Right cardiac atrium (tissue), 5 donors: ENCODE measurements at regions not wholly inside any gene's neighbourhood (a gene's known extent, or its start where the extent isn't known, plus 50 kb on each side); places are given as distances from the start of the nearest gene placed in this dataset.
"Not testable (repeated sequence)": the region's sequence is repeated elsewhere in the genome, so short reads cannot be mapped to it uniquely, and the experiment has no call there.

Experiments used
- ATAC-seq, 2 donors: fragments of 200-7000 bp; cut with Tn5 transposase; one replicate each; pipeline versions ENCODE4 v1.8.0 to v1.9.1; 2020; ENCODE audit warnings: moderate library complexity in 2 of 2, mild to moderate bottlenecking in 1 of 2
- DNase-seq, 3 donors: peaks; one replicate each; pipeline ENCODE4 v3.0.0-alpha.2; 2020
- H3K27ac ChIP-seq: one replicate; pipeline ENCODE4 v1.5.1; 2013; ENCODE audit warnings: mild to moderate bottlenecking, low read length, control low read depth, moderate library complexity
- H3K27me3 ChIP-seq: one replicate; pipeline ENCODE4 v1.6.1; 2013; ENCODE audit not compliant: control insufficient read depth, insufficient read depth
- H3K4me1 ChIP-seq: one replicate; pipeline ENCODE4 v1.6.1; 2013; ENCODE audit warnings: low read length; ENCODE audit not compliant: control insufficient read depth, insufficient read depth
- H3K4me3 ChIP-seq: one replicate; pipeline ENCODE4 v1.5.1; 2013; ENCODE audit warnings: low read length, control low read depth
- H3K9me3 ChIP-seq: one replicate; pipeline ENCODE4 v1.6.1; 2013; ENCODE audit warnings: low read length; ENCODE audit not compliant: control insufficient read depth
- WGBS: extraction: QIAGEN DNeasy Blood & Tissue Kit; methylation state at CpG from one replicate; pipeline ENCODE4 v1.1.7; 2013; 5-methylcytosine and 5-hydroxymethylcytosine counted together
- intact Hi-C, 4 donors: fragments of 100-400 bp; cut with DNase I; formaldehyde crosslinking; loops; one replicate each; pipeline versions ENCODE4 v1.11.0 to v1.14.0; 2022 to 2023
- donor health status: healthy with polysubstance abuse.
- donor health status: DM: no; HTN: yes; CAD: no.
- donor health status: DM: no; HTN: no; CAD: no.
- donor health status: DM: no; HTN: yes; CAD: no; lungs with severe emphysema.
- donor health status: DM: yes; HTN: yes; CAD: no.

- DNase-seq (peak; percentile 87 to 93 (median 93)), ATAC-seq (peak; percentile 100)
- H3K4me3 ChIP-seq, result peak overlapping the region; percentile 72
- H3K9me3 ChIP-seq, result no peaks in the 10 kb centered on the region
- H3K27ac ChIP-seq, result no peak overlapping the region
- under 1% methylated on average over 74 of the region's 74 CpGs for WGBS
- H3K4me1 ChIP-seq, result peaks cover 4% of the 10 kb centered on the region
- intact Hi-C loops, result loop anchor here (2.0 to 10.0 kb wide), 4 partner anchors 174 to 179 kb away; no protein-coding TSS in a partner anchor
- no peaks in the 10 kb centered on the region for H3K27me3 ChIP-seq
These were observed 121.7 kb downstream of the MRPL57 start for GRCh38 chr13:21297914-21298831.

DNA sequence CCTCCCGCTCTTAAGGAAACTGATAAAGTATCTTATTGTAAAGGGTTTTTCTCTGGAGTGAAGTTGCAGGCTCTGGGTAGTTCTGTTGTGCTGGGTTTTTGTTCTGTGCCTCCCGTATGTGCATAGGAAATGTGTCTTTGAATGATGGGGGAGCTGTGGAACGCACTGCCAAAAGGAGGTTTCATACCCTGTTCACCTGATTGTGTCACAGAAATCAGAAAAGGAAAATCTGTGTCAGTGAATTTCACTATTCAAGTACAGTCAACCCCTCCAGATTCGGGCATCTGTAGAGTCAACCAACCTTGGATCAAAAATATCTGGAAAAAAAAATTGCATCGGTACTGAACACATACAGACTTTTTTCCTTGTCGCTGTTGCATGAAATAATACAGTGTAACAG, 127.8 kb downstream of the MRPL57 start:
- Histone ChIP-seq H3K27me3 (no peaks in the 10 kb centered on the region), H3K4me1 (no peaks in the 10 kb centered on the region), H3K9me3 (no peaks in the 10 kb centered on the region), H3K4me3 (no peak overlapping the region), H3K27ac (no peak overlapping the region)
- intact Hi-C loops, result no loop called here
- DNase-seq (no peak), ATAC-seq (no peak)
- WGBS, result 97% methylated on average over 6 of the region's 6 CpGs

DNA sequence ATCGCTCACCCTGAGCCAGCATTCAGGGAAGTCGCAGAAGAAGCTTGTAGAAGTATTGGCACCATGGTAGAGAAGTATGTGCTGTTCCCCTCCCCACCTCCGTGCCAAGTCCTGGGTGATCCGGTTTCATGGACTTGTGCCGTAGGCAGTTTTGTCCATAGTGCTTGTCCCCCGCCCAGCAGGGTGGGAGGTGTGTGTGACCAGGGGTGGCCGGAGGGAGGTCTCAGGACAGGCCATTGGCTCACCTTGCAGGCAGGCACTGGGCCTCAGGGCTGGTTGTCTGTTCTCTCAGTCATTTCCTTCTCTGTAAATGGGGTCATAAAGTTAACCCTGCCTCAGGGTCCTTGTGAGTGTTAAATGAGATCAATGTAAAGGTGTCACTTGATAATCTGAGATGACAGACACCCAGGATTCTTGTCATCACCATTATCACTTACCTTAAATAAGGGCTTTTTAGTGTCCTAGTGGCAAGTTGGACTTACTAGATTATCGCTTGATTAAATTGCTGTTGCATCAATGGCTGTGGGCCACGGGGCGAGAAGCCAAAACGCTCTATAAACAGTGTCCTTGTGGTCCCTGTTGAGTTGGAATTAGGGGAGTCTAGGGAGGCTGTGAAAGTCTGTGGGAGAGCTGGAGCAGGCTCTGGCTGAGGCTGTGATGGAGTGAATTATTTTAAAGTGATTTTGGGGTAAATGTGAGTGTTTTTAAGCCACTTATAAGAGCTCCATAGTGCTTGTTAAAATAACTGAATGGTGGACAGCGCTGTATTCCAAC, 130.0 kb downstream of the MRPL57 start:
- H3K4me3 ChIP-seq, ATAC-seq, H3K9me3 ChIP-seq, intact Hi-C loops, DNase-seq, H3K4me1 ChIP-seq, H3K27me3 ChIP-seq, H3K27ac ChIP-seq: not testable (repeated sequence)
- WGBS, result 85% methylated on average over 12 of the region's 12 CpGs

GRCh38 chr13:21307158-21307557, 130.7 kb downstream of the MRPL57 start:
- DNase-seq, H3K4me3 ChIP-seq, H3K4me1 ChIP-seq, H3K27ac ChIP-seq, H3K9me3 ChIP-seq, intact Hi-C loops, H3K27me3 ChIP-seq: not testable (repeated sequence)
- peak in 1 of 2 donors; percentile 31 for ATAC-seq
- 96% methylated on average over 9 of the region's 12 CpGs for WGBS

GRCh38 chr13:21308906-21309305, 132.4 kb downstream of the MRPL57 start:
- H3K27ac ChIP-seq, result no peak overlapping the region
- no peak overlapping the region for H3K4me3 ChIP-seq
- no peak for DNase-seq
- H3K4me1 ChIP-seq, result no peaks in the 10 kb centered on the region
- WGBS, result 85% methylated on average over 2 of the region's 2 CpGs
- no peak for ATAC-seq
- no peaks in the 10 kb centered on the region for H3K9me3 ChIP-seq
- no peaks in the 10 kb centered on the region for H3K27me3 ChIP-seq
- intact Hi-C loops, result no loop called here

DNA sequence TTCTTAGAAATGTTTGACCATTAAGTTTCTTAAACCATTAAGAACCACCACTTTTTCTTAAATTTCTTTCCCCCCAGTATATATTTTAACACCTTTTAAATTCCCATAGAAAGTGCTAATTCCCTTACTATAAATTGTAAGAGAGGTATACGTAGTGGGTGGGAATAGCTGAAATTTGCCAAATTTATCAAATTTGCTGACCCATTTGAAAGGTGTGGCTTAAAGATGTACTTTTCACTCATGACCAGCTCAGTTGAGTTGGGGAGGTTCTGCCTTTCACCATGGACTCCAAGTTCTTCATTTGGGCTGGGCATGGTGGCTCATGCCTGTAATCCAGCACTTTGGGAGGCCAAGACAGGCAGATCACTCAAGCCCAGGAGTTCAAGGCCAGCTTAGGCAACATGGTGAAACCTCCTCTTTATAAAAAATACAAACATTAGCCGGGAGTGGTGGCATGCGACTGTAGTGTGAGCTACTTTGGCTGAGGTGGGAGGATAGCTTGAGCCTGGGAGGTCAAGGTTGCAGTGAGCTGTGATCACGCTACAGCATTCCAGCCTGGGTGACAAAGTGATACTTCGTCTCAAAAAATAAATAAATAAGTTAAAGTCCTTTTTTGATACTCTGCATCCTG, 133.2 kb downstream of the MRPL57 start:
- no peak overlapping the region for H3K27ac ChIP-seq
- H3K4me1 ChIP-seq, result no peaks in the 10 kb centered on the region
- no peaks in the 10 kb centered on the region for H3K27me3 ChIP-seq
- DNase-seq (no peak), ATAC-seq (no peak)
- no peaks in the 10 kb centered on the region for H3K9me3 ChIP-seq
- no peak overlapping the region for H3K4me3 ChIP-seq
- intact Hi-C loops, result no loop called here
- 81% methylated on average over 5 of the region's 5 CpGs for WGBS

GRCh38 chr13:21310220-21310619, 133.8 kb downstream of the MRPL57 start:
- intact Hi-C loops, result no loop called here

DNA sequence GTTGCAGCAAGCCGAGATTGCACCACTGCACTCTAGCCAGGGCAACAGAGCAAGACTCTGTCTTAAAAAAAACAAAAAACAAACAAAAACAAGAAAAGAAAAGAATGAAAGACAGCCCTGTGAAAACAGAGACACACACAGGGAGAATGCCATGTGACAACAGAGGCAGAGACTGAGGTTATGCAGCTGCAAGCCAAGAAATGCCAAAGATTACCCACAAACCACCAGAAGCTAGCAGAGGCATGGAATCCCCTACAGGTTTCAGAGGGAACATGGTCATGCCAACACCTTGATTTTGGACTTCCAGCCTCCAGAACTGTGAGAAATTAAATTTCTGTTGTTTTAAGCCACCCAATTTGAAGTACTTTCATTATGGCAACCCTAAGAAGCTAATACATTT, 138.5 kb downstream of the MRPL57 start:
- H3K9me3 ChIP-seq, H3K27me3 ChIP-seq, H3K27ac ChIP-seq, H3K4me3 ChIP-seq, ATAC-seq, H3K4me1 ChIP-seq, intact Hi-C loops, DNase-seq: not testable (repeated sequence)
- 97% methylated on average over 1 of the region's 1 CpG for WGBS

More at GRCh38 chr13:21310220-21310619, 133.8 kb downstream of the MRPL57 start:
- DNase-seq (no peak), ATAC-seq (no peak)
- H3K4me1 ChIP-seq, result no peaks in the 10 kb centered on the region
- H3K4me3 ChIP-seq, result no peak overlapping the region
- no peaks in the 10 kb centered on the region for H3K9me3 ChIP-seq
- no peaks in the 10 kb centered on the region for H3K27me3 ChIP-seq
- no peak overlapping the region for H3K27ac ChIP-seq
- WGBS, result 78% methylated on average over 3 of the region's 3 CpGs

GRCh38 chr13:21316376-21316775, 139.9 kb downstream of the MRPL57 start:
- Histone ChIP-seq H3K9me3 (no peaks in the 10 kb centered on the region), H3K4me3 (no peak overlapping the region), H3K4me1 (no peaks in the 10 kb centered on the region), H3K27ac (no peak overlapping the region), H3K27me3 (no peaks in the 10 kb centered on the region)
- ATAC-seq, result no peak
- intact Hi-C loops, result no loop called here
- DNase-seq, result no peak

- peak overlapping the region; percentile 37 for H3K4me3 ChIP-seq
- no peaks in the 10 kb centered on the region for H3K4me1 ChIP-seq
- 38% methylated on average over 50 of the region's 50 CpGs for WGBS
- no peaks in the 10 kb centered on the region for H3K9me3 ChIP-seq
- H3K27ac ChIP-seq, result no peak overlapping the region
- ATAC-seq (peak; percentile 55 to 62), DNase-seq (no peak)
- intact Hi-C loops, result no loop called here
- no peaks in the 10 kb centered on the region for H3K27me3 ChIP-seq
These were observed 140.1 kb downstream of the ZDHHC20 start for GRCh38 chr13:21318891-21319532.
